ENCODE measurements at regions not wholly inside any gene's neighbourhood (a gene's known extent, or its start where the extent isn't known, plus 50 kb on each side); places are given as distances from the start of the nearest gene placed in this dataset.

- no peak for TF ChIP-seq ZBTB26 (CRISPR knock-in tag; IDR thresholded peaks at IDR 0.05; ENCODE audit: borderline replicate concordance)
- no peak for TF ChIP-seq ZFP41 (CRISPR knock-in tag; IDR thresholded peaks at IDR 0.05; ENCODE audit: borderline replicate concordance)
These were observed 160.4 kb upstream of the CDH12 start (continued) for GRCh38 chr5:23013395-23013998.

- H3K79me2 ChIP-seq (ENCODE audit: insufficient read depth, low read length), result no peaks in the 10 kb centered on the region
- H3K27me3 ChIP-seq (ENCODE audit: control insufficient read depth in 1 of 2, insufficient read depth in 2 of 2, low read length in 2 of 2), result no peaks in the 10 kb centered on the region
- H3K4me2 ChIP-seq (ENCODE audit: low read depth, low read length), result peak overlapping the region; percentile 39
- no peaks in the 10 kb centered on the region for H3K36me3 ChIP-seq (replicated peaks in 1 of 2; ENCODE audit: control insufficient read depth in 1 of 2, insufficient read depth in 2 of 2, low read length in 2 of 2)
- in situ Hi-C loops (cut with HindIII; ENCODE audit: extremely low pct_ligation_motif_present, low pct_unique_long_range_greater_than_20kb), result no loop called here
- DNase-seq (ENCODE audit: low spot score) (no peak), ATAC-seq (no peak), FAIRE-seq (no peak)
- ChIA-PET POLR2A (no interaction called here), CTCF (ENCODE audit: low intra/inter-chr PET ratio, low total read pairs) (no interaction called here)
- no peaks in the 10 kb centered on the region for H4K20me1 ChIP-seq (ENCODE audit: insufficient read depth, low read length)
- H2AFZ ChIP-seq (ENCODE audit: low read length), result peak overlapping the region; percentile 59
- TF ChIP-seq DMAP1 (CRISPR knock-in tag; IDR thresholded peaks at IDR 0.05) (no peak), MNT (IDR thresholded peaks at IDR 0.05) (no peak), TFAP4 (IDR thresholded peaks at IDR 0.05; ENCODE audit: borderline replicate concordance, low read depth) (no peak), ZSCAN29 (CRISPR knock-in tag; conservative IDR thresholded peaks at IDR 0.05) (no peak), ZSCAN30 (CRISPR knock-in tag; IDR thresholded peaks at IDR 0.05) (no peak), SP1 (IDR thresholded peaks at IDR 0.05) (no peak), SP1 (CRISPR knock-in tag; IDR thresholded peaks at IDR 0.05) (no peak), ZNF382 (CRISPR knock-in tag; IDR thresholded peaks at IDR 0.05; ENCODE audit: borderline replicate concordance) (no peak), MYPOP (CRISPR knock-in tag; IDR thresholded peaks at IDR 0.05) (no peak), ATM (IDR thresholded peaks at IDR 0.05; ENCODE audit: borderline replicate concordance) (no peak)
- WGBS (ENCODE audit: low lambda C conversion rate), result 1% methylated on average over 5 of the region's 5 CpGs
- no peak overlapping the region for H3K9ac ChIP-seq (ENCODE audit: insufficient read depth, low read depth, low read length)
- peak overlapping the region in 1 of 3 experiments; percentile 40; a peak in 2 of 6 replicates for H3K4me3 ChIP-seq (replicated peaks in 1 of 3; ENCODE audit: insufficient read depth in 1 of 3, low read depth in 2 of 3, low read length in 3 of 3)
- no TSS peak for BruUV-seq (replicated peaks)
- H3K9me3 ChIP-seq (ENCODE audit: low read length), result no peaks in the 10 kb centered on the region
- intact Hi-C loops (cut with micrococcal nuclease; ENCODE audit: unreplicated experiment), result no loop called here
- no peaks in the 10 kb centered on the region for H3K4me1 ChIP-seq (ENCODE audit: insufficient read depth, low read length)
- H3K27ac ChIP-seq (ENCODE audit: extremely low read length, insufficient read depth, low read length), result no peak overlapping the region
These were observed 159.7 kb upstream of the CDH12 start for GRCh38 chr5:23012842-23013241.

All from HepG2 (cell line).